ENCODE measurements at regions not wholly inside any gene's neighbourhood (a gene's known extent, or its start where the extent isn't known, plus 50 kb on each side); places are given as distances from the start of the nearest gene placed in this dataset.

- H3K79me2 ChIP-seq (ENCODE audit: insufficient read depth, low read length) = no peaks in the 10 kb centered on the region
- peak overlapping the region; percentile 22; the same call in 1 of the 2 replicates for H2AFZ ChIP-seq (ENCODE audit: low read length)
- no peak overlapping the region for H3K9ac ChIP-seq (ENCODE audit: low read depth, low read length, poor library complexity, severe bottlenecking)
- peak overlapping the region; percentile 4 for H3K4me2 ChIP-seq (ENCODE audit: low read depth, low read length, poor library complexity, severe bottlenecking)
- H3K4me1 ChIP-seq (ENCODE audit: insufficient read depth, low read length, poor library complexity, severe bottlenecking) = no peaks in the 10 kb centered on the region
- no peak overlapping the region for H3K4me3 ChIP-seq (ENCODE audit: low read length, poor library complexity, severe bottlenecking)
- H3K36me3 ChIP-seq (ENCODE audit: insufficient read depth, low read length) = no peaks in the 10 kb centered on the region
- no peaks in the 10 kb centered on the region for H3K9me3 ChIP-seq (ENCODE audit: insufficient read depth, low read depth, low read length)
- no peaks in the 10 kb centered on the region for H3K27me3 ChIP-seq (ENCODE audit: insufficient read depth, low read length, poor library complexity, severe bottlenecking)
- H4K20me1 ChIP-seq (ENCODE audit: insufficient read depth, low read length, poor library complexity, severe bottlenecking) = no peaks in the 10 kb centered on the region
- TF ChIP-seq EZH2phosphoT487 (IDR thresholded peaks at IDR 0.05; ENCODE audit: borderline replicate concordance) = no peak
- TF ChIP-seq CTCF (conservative IDR thresholded peaks at IDR 0.05; ENCODE audit: low read length) = peak; percentile 71
- H3F3A ChIP-seq (ENCODE audit: low read depth) = no peaks in the 10 kb centered on the region
- no peaks in the 10 kb centered on the region for H3K9me2 ChIP-seq (replicated peaks; ENCODE audit: low read depth, low read length)
Measured at GRCh38 chr4:138919094-138919936, 96.3 kb upstream of the NOCT start.

GRCh38 chr4:138918169-138918869, 97.3 kb upstream of the NOCT start:
- no peak overlapping the region for H3K9ac ChIP-seq (ENCODE audit: low read depth, low read length, poor library complexity, severe bottlenecking)
- H3K27me3 ChIP-seq (ENCODE audit: insufficient read depth, low read length, poor library complexity, severe bottlenecking) = no peaks in the 10 kb centered on the region
- no peak overlapping the region for H3K4me2 ChIP-seq (ENCODE audit: low read depth, low read length, poor library complexity, severe bottlenecking)
- no peaks in the 10 kb centered on the region for H3K9me2 ChIP-seq (replicated peaks; ENCODE audit: low read depth, low read length)
- no peaks in the 10 kb centered on the region for H3K9me3 ChIP-seq (ENCODE audit: insufficient read depth, low read depth, low read length)
- H3K4me1 ChIP-seq (ENCODE audit: insufficient read depth, low read length, poor library complexity, severe bottlenecking) = no peaks in the 10 kb centered on the region
- no peaks in the 10 kb centered on the region for H3K36me3 ChIP-seq (ENCODE audit: insufficient read depth, low read length)
- no peak overlapping the region for H3K4me3 ChIP-seq (ENCODE audit: low read length, poor library complexity, severe bottlenecking)
- H3F3A ChIP-seq (ENCODE audit: low read depth) = no peaks in the 10 kb centered on the region
- TF ChIP-seq CTCF (conservative IDR thresholded peaks at IDR 0.05; ENCODE audit: low read length) (no peak), EZH2phosphoT487 (IDR thresholded peaks at IDR 0.05; ENCODE audit: borderline replicate concordance) (no peak)
- H3K79me2 ChIP-seq (ENCODE audit: insufficient read depth, low read length) = no peaks in the 10 kb centered on the region
- no peak overlapping the region for H2AFZ ChIP-seq (ENCODE audit: low read length)
- H4K20me1 ChIP-seq (ENCODE audit: insufficient read depth, low read length, poor library complexity, severe bottlenecking) = no peaks in the 10 kb centered on the region

- Histone ChIP-seq H3K4me1 (ENCODE audit: insufficient read depth, low read length, poor library complexity, severe bottlenecking) (no peaks in the 10 kb centered on the region), H3F3A (ENCODE audit: low read depth) (no peaks in the 10 kb centered on the region), H3K9me3 (ENCODE audit: insufficient read depth, low read depth, low read length) (no peaks in the 10 kb centered on the region), H2AFZ (ENCODE audit: low read length) (no peak overlapping the region), H3K9me2 (replicated peaks; ENCODE audit: low read depth, low read length) (no peaks in the 10 kb centered on the region), H3K4me2 (ENCODE audit: low read depth, low read length, poor library complexity, severe bottlenecking) (no peak overlapping the region), H3K79me2 (ENCODE audit: insufficient read depth, low read length) (no peaks in the 10 kb centered on the region), H4K20me1 (ENCODE audit: insufficient read depth, low read length, poor library complexity, severe bottlenecking) (no peaks in the 10 kb centered on the region), H3K27me3 (ENCODE audit: insufficient read depth, low read length, poor library complexity, severe bottlenecking) (no peaks in the 10 kb centered on the region), H3K4me3 (ENCODE audit: low read length, poor library complexity, severe bottlenecking) (no peak overlapping the region), H3K9ac (ENCODE audit: low read depth, low read length, poor library complexity, severe bottlenecking) (no peak overlapping the region), H3K36me3 (ENCODE audit: insufficient read depth, low read length) (no peaks in the 10 kb centered on the region)
- no peak for TF ChIP-seq CTCF (conservative IDR thresholded peaks at IDR 0.05; ENCODE audit: low read length)
- no peak for TF ChIP-seq EZH2phosphoT487 (IDR thresholded peaks at IDR 0.05; ENCODE audit: borderline replicate concordance)
Measured at GRCh38 chr4:138916763-138917162, 98.8 kb upstream of the NOCT start.
